IPS-20b (cell line): ENCODE measurements at regions not wholly inside any gene's neighbourhood (a gene's known extent, or its start where the extent isn't known, plus 50 kb on each side); places are given as distances from the start of the nearest gene placed in this dataset.

Experiments used
- H3K27ac ChIP-seq: one replicate; pipeline ENCODE4 v1.5.1; 2013; ENCODE audit warnings: low read length
- H3K27me3 ChIP-seq: 2 replicates; pipeline ENCODE4 v1.6.1; 2013; ENCODE audit warnings: mild to moderate bottlenecking, low read length, inconsistent platforms; ENCODE audit not compliant: insufficient read depth
- H3K36me3 ChIP-seq: 2 replicates; pipeline ENCODE4 v1.6.1; 2013; ENCODE audit warnings: low read depth, mild to moderate bottlenecking, inconsistent platforms, low read length, moderate library complexity; ENCODE audit not compliant: insufficient read depth
- H3K4me1 ChIP-seq: 2 replicates; pipeline ENCODE4 v1.6.1; 2013; ENCODE audit warnings: mild to moderate bottlenecking, control low read depth, inconsistent platforms, low read length, moderate library complexity; ENCODE audit not compliant: insufficient read depth
- H3K4me3 ChIP-seq: 2 replicates; pipeline ENCODE4 v1.5.1; 2013; ENCODE audit warnings: mild to moderate bottlenecking, low read length, inconsistent platforms
- H3K9ac ChIP-seq: 2 replicates; pipeline ENCODE4 v1.6.1; 2013; ENCODE audit warnings: low read depth, mild to moderate bottlenecking, inconsistent platforms, low read length, moderate library complexity
- H3K9me3 ChIP-seq: 2 replicates; pipeline ENCODE4 v1.6.1; 2013; ENCODE audit warnings: mild to moderate bottlenecking, low read depth, low read length, inconsistent platforms; ENCODE audit not compliant: insufficient read depth

DNA sequence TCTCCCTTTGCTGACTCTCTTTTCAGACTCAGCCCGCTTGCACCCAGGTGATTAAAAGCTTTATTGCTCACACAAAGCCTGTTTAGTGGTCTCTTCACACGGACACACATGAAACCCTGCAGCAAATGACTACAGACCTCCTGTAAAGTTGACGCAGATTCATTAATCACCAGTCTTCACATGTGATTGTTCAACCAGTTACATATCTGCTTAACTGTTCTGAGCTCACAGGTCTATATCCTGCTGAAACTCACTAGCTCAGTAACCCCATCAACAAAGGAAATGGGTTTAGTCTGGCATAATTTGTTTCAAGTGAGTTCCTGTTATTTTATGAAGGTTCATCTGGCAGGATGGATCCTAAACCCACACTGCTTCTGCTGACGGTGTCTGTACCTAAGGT is 68.4 kb upstream of the GJA8 start:
- Histone ChIP-seq H3K9me3 (no peaks in the 10 kb centered on the region), H3K4me1 (peaks cover 51% of the 10 kb centered on the region), H3K4me3 (no peak overlapping the region), H3K9ac (peak overlapping the region; percentile 26; the same call in 1 of the 2 replicates), H3K36me3 (no peaks in the 10 kb centered on the region), H3K27me3 (peaks cover 6% of the 10 kb centered on the region; the same call in 1 of the 2 replicates), H3K27ac (no peak overlapping the region)

DNA sequence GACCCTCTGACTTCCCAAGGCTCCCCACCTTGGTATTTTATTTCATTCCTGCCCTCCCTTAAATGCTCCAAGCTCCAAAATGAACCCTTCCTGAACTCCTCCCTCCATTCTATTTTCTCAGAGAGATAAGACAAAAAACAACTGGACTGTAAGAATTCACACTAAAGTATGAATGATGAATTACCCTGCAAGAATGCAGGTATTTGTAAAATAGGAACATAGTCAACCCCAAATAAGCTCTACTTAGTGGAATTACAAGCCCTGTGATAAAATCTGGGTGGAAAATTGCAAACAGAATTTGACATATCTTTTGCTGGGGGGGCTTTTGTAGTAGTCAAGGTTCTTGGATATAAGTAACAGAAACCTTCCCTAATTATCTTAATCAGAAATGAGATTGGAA is 67.8 kb upstream of the GJA8 start:
- H3K27me3 ChIP-seq: peaks cover 6% of the 10 kb centered on the region; the same call in 1 of the 2 replicates
- H3K4me1 ChIP-seq: peaks cover 51% of the 10 kb centered on the region
- no peaks in the 10 kb centered on the region for H3K9me3 ChIP-seq
- no peaks in the 10 kb centered on the region for H3K36me3 ChIP-seq
- H3K9ac ChIP-seq: 0 out of 2 replicates have a peak overlapping the region, but pooled peaks have one; percentile 26
- no peak overlapping the region for H3K4me3 ChIP-seq
- no peak overlapping the region for H3K27ac ChIP-seq

DNA sequence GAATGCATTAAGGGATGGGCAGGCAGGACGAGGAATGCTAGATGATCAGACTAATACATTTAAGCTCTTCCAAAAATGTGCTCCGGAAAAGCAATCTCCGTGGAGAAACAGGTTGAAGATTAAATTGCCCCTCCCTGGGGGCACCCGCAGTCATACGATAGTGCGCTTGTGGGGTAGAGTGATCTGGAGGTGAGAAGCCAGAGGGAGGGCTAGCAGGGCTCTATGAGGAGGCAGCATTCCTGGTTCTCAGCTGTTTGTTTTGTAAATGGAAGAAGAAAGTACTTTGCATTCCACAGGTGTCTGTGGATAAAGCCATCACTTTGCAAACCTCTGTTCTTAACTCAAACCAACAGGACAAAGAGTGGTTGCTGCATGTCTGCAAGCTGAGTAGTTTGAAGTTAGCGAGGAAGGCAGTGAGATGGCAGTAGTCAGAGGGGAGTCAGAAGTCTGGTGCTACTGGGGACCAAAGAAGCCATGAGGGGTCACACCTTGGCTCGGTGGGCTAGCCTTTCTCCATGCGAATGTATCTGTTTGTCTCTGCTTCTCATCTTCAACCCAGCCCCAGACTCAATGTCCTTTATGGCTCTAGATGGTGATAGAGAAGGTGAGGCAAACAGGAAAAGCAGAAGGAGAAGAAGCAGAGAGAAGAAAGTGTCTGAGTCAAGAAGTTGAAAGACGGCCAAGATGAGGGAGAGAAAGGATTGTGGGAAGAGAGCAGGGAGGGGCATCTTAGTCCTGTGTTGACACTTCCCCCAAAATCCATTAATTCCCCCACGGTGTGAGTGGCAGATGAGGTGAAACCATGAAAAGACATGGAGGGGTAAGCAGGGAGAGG is 65.2 kb upstream of the GJA8 start:
- Histone ChIP-seq H3K9ac (no peak overlapping the region; the same call in 1 of the 2 replicates), H3K36me3 (no peaks in the 10 kb centered on the region), H3K27me3 (peaks cover 6% of the 10 kb centered on the region; the same call in 1 of the 2 replicates), H3K4me1 (peaks cover 50% of the 10 kb centered on the region), H3K4me3 (peak overlapping the region; percentile 31), H3K9me3 (no peaks in the 10 kb centered on the region), H3K27ac (no peak overlapping the region)

DNA sequence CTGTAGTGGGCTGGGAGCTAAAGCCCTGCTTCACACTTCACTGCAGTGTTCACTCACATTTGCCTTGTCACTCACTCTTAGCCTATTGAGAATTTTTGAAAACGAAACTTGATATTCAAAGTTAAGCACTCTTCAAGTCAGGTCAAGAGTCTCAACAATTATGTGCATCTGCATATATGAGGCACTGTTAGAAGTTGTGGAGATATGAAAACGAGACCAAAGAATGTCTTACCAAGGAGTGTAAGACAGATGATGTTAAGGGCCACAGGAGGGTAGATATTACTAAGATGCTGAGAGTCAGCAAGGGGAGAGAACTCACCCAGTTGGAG is 64.7 kb upstream of the GJA8 start:
- Histone ChIP-seq H3K36me3 (no peaks in the 10 kb centered on the region), H3K9ac (no peak overlapping the region), H3K4me1 (peaks cover 44% of the 10 kb centered on the region), H3K27ac (no peak overlapping the region), H3K27me3 (peaks cover 6% of the 10 kb centered on the region; the same call in 1 of the 2 replicates), H3K4me3 (peak overlapping the region; percentile 31), H3K9me3 (no peaks in the 10 kb centered on the region)

DNA sequence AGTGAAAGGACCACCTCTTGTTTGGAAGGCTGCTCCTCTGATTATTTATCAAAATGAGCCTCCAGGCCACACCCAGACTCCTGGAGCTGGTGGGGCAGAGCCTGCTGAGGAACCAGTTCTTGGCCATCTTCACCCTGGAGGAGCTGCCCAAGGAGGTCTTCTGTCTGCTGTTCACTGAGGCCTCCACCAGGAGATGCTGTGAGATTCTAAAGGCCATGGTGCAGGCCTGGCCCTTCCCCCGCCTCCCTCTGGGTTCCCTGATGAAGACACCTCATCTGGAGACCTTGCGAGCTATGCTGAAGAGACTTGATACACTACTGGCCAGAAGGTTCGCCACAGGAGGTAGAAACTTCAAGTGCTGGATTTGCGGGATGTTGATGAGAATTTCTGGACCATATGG is 61.7 kb upstream of the GJA8 start:
- Histone ChIP-seq H3K4me3 (no peak overlapping the region), H3K36me3 (no peaks in the 10 kb centered on the region), H3K27me3 (no peaks in the 10 kb centered on the region; the same call in 1 of the 2 replicates), H3K4me1 (peaks cover 23% of the 10 kb centered on the region), H3K9me3 (no peaks in the 10 kb centered on the region), H3K9ac (no peak overlapping the region), H3K27ac (no peak overlapping the region)

DNA sequence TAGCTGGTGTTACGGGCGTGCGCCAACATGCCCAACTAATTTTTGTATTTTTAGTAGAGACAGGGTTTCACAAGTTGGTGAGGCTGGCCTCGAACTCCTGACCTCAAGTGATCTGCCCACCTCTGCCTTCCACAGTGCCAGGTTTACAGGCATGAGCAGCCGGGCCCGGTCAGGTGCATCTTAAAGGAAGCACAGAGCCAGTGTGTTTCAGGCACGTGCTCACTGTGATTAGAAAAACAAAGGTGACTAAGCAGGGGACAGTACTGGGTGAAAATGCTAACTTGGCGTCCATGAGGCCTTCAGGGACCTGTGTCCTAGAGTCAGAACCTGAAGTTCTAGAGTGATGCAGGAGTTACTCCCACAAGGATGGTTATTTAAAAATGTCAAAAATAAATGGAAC is 60.0 kb upstream of the GJA8 start:
- Histone ChIP-seq H3K4me3 (no peak overlapping the region), H3K27me3 (no peaks in the 10 kb centered on the region)

DNA sequence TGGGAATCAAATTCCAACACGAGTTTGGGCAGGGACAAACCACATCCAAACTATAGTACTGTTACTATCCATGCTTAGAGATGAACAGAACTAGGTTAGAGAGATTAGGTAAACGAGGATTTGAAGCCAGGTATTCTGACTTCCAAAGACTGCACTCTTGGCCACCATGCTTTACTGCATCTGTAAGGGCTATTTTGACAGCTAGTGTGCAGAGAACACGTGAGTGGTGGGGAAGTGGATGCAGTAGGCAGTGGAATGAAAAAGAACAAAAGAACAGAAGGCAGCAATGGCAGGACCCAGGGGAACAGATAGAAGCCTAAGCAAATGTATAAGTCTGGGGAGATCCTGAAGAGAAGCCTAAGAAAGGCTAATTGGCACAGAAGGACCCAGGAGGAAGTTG is 59.1 kb upstream of the GJA8 start:
- Histone ChIP-seq H3K27ac (no peak overlapping the region), H3K36me3 (no peaks in the 10 kb centered on the region), H3K27me3 (no peaks in the 10 kb centered on the region), H3K4me3 (no peak overlapping the region), H3K9me3 (no peaks in the 10 kb centered on the region), H3K9ac (no peak overlapping the region), H3K4me1 (peaks cover under 1% of the 10 kb centered on the region)

More for the DNA sequence above, 60.0 kb upstream of the GJA8 start:
- H3K4me1 ChIP-seq: peaks cover 9% of the 10 kb centered on the region
- no peaks in the 10 kb centered on the region for H3K9me3 ChIP-seq
- H3K36me3 ChIP-seq: no peaks in the 10 kb centered on the region
- no peak overlapping the region for H3K27ac ChIP-seq
- no peak overlapping the region for H3K9ac ChIP-seq

DNA sequence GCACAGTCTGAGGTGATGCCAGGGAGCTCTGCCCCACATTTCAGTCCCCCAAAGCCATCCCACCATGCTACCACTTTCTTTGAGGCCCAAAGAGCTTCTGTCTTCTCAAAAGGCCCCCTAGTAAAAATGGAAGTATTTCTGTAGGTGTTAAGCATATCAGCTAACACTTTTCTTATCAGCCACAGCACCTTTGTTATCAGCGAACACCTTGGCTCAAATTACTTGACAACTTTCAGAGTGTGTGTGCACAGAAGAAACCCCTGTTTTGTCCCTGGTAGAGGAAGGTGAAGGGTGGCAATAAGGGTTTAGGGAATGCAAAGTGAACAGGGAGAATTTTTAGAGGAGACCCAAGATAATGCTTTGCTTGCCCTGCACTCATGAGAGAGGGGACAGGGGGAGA is 54.8 kb upstream of the GJA8 start:
- H3K4me1 ChIP-seq: peaks cover 3% of the 10 kb centered on the region; the same call in 1 of the 2 replicates
- no peaks in the 10 kb centered on the region for H3K36me3 ChIP-seq
- H3K9me3 ChIP-seq: no peaks in the 10 kb centered on the region
- H3K4me3 ChIP-seq: no peak overlapping the region
- no peaks in the 10 kb centered on the region for H3K27me3 ChIP-seq
- H3K9ac ChIP-seq: no peak overlapping the region
- no peak overlapping the region for H3K27ac ChIP-seq

DNA sequence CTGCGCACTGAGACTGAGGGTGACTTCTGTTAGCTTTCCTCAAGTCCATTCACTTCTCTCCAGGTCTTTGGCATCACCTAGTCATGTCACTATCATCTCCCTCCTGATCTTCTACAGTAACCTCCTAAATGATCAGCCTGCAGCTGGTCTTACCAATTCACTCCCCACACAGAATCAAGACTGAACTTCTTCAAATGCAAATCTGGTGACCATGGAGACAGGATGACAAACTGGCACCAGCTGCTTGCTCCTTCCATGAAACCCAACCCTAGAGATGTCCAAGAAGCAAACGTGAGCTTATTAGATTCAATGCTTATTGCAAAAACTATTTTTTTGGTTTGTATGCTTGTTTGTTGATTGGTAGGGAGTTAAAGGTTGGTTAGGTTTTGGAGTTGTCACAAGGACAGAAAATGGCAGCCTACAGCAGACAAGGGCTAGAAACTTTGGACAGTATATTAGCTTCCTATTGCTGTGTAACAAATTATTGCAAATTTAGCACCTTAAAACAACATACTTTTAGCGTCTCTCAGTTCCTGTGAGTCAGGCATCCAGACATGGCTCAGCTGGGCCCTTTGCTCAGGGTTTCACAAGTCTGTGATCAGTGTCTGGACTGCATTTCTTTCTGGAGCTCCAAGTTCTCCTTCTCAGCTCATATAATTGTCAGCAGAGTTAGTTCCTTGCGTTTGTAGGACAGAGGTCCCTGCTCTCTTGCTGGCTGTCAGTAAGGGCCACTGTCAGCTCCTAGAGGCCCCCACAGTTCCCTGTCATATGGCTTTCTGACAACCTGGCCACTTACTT is 53.3 kb upstream of the GJA8 start:
- no peak overlapping the region for H3K4me3 ChIP-seq
- H3K27me3 ChIP-seq: no peaks in the 10 kb centered on the region
- no peaks in the 10 kb centered on the region for H3K36me3 ChIP-seq
- no peak overlapping the region for H3K27ac ChIP-seq
- peaks cover 6% of the 10 kb centered on the region; the same call in 1 of the 2 replicates for H3K4me1 ChIP-seq
- H3K9ac ChIP-seq: no peak overlapping the region
- no peaks in the 10 kb centered on the region for H3K9me3 ChIP-seq

DNA sequence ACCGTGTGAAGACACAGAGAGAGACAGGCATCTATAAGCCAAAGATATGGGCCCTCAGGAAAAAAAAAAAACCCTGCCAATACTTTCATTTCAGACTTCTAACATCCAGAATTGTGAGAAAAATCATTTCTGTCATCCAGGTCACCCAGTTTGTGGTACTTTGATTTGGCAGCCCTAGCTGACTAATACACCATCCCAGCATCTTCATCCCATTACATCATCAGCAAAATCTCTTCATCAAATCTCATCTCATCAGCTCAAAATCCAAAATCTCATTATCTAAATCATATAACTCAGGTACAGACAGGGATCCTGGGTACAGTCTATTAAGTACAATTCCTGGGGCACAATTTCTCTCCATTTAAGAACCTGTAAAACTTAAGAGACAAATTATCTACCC is 51.9 kb upstream of the GJA8 start:
- H3K27me3 ChIP-seq: no peaks in the 10 kb centered on the region
- peaks cover 6% of the 10 kb centered on the region; the same call in 1 of the 2 replicates for H3K4me1 ChIP-seq
- no peak overlapping the region for H3K27ac ChIP-seq
- no peak overlapping the region for H3K9ac ChIP-seq
- H3K4me3 ChIP-seq: no peak overlapping the region
- no peaks in the 10 kb centered on the region for H3K9me3 ChIP-seq
- H3K36me3 ChIP-seq: no peaks in the 10 kb centered on the region

DNA sequence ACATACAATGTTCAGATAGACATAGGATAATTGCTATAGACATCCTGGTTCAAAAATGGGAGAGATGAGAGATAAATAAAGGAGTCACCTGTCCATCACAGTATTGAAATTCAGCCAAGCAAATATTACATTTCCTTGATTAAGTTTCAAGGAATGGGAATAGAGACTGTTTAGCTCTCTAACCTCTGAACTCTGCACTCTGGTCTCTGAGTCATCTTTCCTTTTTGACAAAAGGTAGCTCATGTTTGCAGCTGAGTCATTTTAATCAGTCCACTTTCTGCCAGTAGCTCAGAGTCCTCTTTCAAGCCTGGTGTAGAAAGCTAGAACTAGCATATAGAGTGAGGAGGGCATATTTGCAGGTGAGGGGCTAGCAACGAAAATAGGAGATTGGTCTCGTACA is 51.4 kb upstream of the GJA8 start:
- H3K27ac ChIP-seq: no peak overlapping the region
- peaks cover 6% of the 10 kb centered on the region; the same call in 1 of the 2 replicates for H3K4me1 ChIP-seq
- H3K9me3 ChIP-seq: no peaks in the 10 kb centered on the region
- no peaks in the 10 kb centered on the region for H3K36me3 ChIP-seq
- H3K27me3 ChIP-seq: no peaks in the 10 kb centered on the region
- no peak overlapping the region for H3K9ac ChIP-seq
- no peak overlapping the region for H3K4me3 ChIP-seq
